Right ventricle myocardium inferior (tissue), 1 donor: ENCODE measurements at regions not wholly inside any gene's neighbourhood (a gene's known extent, or its start where the extent isn't known, plus 50 kb on each side); places are given as distances from the start of the nearest gene placed in this dataset.

ENCODE experiments used
- ATAC-seq: fragments of 200-7000 bp; cut with Tn5 transposase; one replicate; pipeline ENCODE4 v1.9.1; 2020; ENCODE audit warnings: mild to moderate bottlenecking, moderate library complexity
- DNase-seq: peaks from one replicate; pipeline ENCODE4 v3.0.0; 2021; ENCODE audit errors: missing footprints
- intact Hi-C: fragments of 100-400 bp; cut with DNase I; formaldehyde crosslinking; loops from one replicate; pipeline ENCODE4 v1.11.0; 2022
- donor health status: DM: no; HTN: yes; CAD: no; lungs with severe emphysema.

DNA sequence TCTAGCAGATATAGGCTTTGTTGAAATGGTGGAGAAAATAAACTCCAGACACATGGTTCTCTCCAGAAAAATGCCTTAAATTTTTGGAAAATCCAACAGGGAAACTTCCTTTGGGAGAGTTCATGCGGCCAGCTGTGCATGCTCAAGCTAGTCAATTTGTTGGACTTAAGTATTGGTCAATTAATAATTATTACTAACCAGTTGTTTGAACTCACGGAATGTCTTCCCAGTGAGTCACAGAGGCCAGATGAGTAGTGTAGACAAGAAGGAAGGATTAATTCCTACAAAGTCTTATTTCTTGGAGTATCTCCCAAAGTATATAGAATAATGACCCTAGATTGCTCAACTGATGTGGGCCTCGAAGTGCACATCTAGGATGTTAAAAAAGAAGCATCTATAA, 103.6 kb downstream of the MACIR start:
- no peak for ATAC-seq
- intact Hi-C loops, result no loop called here

GRCh38 chr5:103360475-103360874, 101.9 kb downstream of the MACIR start:
- intact Hi-C loops, result no loop called here
- ATAC-seq, result no peak
- no peak for DNase-seq

More for the DNA sequence above, 103.6 kb downstream of the MACIR start:
- no peak for DNase-seq

DNA sequence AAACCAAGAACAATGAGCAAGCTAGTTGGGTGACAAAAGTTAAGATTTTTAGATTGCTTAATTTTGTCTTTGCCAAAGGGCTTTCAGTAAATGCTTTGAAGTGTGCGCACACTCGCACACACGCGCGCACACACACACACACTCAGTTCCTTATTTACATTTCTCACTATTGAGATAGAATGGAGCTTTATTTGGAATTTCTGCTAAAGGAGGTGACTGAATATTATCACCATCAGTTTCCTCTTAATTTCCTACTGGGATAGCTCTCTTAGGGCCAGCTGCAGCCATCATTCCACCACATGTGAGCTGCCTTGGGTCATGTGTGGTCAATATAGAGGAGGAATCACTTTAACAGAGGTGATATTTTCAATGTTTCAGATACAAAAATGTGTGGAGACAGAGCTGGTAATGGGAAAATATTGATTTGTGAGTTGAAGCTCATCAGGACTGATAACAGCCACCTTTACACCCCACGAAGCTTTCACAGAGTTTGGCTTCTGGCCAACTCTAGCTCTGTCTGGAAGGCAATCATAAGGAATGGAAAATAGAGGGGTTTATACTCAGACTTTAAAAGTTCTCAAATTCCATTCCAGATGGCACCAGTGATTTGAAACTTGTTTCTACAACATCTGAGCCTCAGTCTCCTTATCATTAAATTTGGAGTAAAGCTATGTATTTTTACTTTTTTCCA, 99.9 kb downstream of the MACIR start:
- ATAC-seq, result no peak
- intact Hi-C loops, result no loop called here
- DNase-seq, result no peak

GRCh38 chr5:103357636-103358035, 99.1 kb downstream of the MACIR start:
- intact Hi-C loops, result no loop called here
- DNase-seq (no peak), ATAC-seq (no peak)

- intact Hi-C loops, result no loop called here
- ATAC-seq (no peak), DNase-seq (no peak)
Observed at GRCh38 chr5:103356350-103357091, 98.0 kb downstream of the MACIR start.

- intact Hi-C loops, result no loop called here
- DNase-seq (no peak), ATAC-seq (no peak)
Observed at GRCh38 chr5:103355579-103355978, 97.0 kb downstream of the MACIR start.

DNA sequence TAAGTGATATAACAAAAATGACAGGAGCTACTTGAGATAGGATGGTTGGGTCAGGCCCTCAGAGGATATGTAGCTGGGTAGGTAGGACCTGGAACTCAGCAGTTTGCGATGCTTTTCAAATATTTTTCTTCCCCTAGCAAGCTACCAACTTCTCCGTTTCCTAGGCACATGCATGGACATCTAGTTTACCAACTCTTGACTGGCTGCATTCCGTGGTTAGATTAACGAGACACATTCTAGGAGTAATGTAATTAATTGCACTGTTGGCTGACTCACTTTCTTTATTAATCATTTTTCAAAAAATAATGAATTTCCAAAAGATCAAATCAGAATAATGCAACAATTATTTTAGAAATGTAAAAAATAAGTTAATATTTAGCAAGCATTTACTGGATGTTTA, 95.9 kb downstream of the MACIR start:
- DNase-seq (no peak), ATAC-seq (no peak)
- intact Hi-C loops, result no loop called here

- intact Hi-C loops, result no loop called here
- no peak for ATAC-seq
- no peak for DNase-seq
Observed at GRCh38 chr5:103353581-103353980, 95.0 kb downstream of the MACIR start.

- ATAC-seq, result no peak
- no peak for DNase-seq
- intact Hi-C loops, result no loop called here
Observed at GRCh38 chr5:103347716-103348423, 89.3 kb downstream of the MACIR start.

- intact Hi-C loops, result no loop called here
- DNase-seq, result no peak
- no peak for ATAC-seq
Observed at GRCh38 chr5:103346162-103346748, 87.7 kb downstream of the MACIR start.

GRCh38 chr5:103345461-103345860, 86.9 kb downstream of the MACIR start:
- DNase-seq (no peak), ATAC-seq (no peak)
- intact Hi-C loops, result no loop called here

GRCh38 chr5:103340717-103341388, 82.3 kb downstream of the MACIR start:
- intact Hi-C loops, result no loop called here

DNA sequence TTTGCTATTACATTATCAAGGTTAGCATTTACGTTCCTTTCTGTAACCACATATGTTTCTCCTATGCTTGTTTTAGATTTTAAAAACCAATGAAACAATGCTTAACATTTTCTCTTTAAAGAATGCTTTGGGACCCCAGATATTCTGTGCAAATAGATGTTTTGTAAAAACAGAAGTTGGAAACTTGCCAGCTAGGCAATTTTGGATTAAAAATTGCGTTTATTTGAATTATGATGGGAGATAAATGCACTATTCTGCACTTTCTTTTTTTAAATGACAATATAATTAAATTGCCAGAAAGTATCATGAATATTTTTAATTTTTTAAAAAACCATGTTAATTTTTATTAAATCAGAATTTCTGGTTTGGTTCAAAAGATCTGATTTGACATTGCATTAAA, 81.6 kb downstream of the MACIR start:
- ATAC-seq (no peak), DNase-seq (no peak)
- intact Hi-C loops, result no loop called here

More at GRCh38 chr5:103340717-103341388, 82.3 kb downstream of the MACIR start:
- ATAC-seq, result no peak
- no peak for DNase-seq

DNA sequence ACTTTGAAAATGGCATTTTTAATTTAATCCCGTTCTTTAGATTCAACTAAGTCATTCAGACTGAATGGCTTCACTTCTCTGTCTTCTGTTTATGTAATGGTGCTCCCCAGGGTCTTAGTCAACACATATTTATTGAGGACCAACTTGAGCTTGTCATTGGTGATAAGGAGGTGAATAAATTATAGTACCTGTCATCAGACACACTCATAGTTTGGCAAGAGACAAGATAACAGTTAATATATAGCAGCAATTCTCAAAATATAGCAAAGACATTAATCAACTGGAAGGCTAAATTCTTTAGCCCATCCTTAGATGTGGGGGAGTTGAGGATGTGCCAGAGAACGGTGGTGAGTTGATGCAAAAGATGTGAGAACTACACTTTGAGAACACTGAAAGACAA, 78.4 kb downstream of the MACIR start:
- no peak for DNase-seq
- intact Hi-C loops, result no loop called here
- ATAC-seq, result no peak

GRCh38 chr5:103333376-103333775, 74.8 kb downstream of the MACIR start:
- ATAC-seq, result no peak
- intact Hi-C loops, result no loop called here

GRCh38 chr5:103330875-103331274, 72.3 kb downstream of the MACIR start:
- DNase-seq (no peak), ATAC-seq (no peak)
- intact Hi-C loops, result no loop called here

More at GRCh38 chr5:103333376-103333775, 74.8 kb downstream of the MACIR start:
- no peak for DNase-seq
